AG04450 (cell line): ENCODE measurements at regions not wholly inside any gene's neighbourhood (a gene's known extent, or its start where the extent isn't known, plus 50 kb on each side); places are given as distances from the start of the nearest gene placed in this dataset.

Source experiments
- CTCF ChIA-PET: fragments of 300-600, 350-600 bp; formaldehyde crosslinking; extraction: SDS; loops from one replicate; lab custom pipeline; 2022; ENCODE audit warnings: antibody characterized with exemption, inconsistent platforms; lab: Charles Lee
- POLR2A ChIA-PET: fragments of 350-600 bp; formaldehyde crosslinking; extraction: SDS; loops from one replicate; lab custom pipeline; 2021; ENCODE audit warnings: antibody characterized with exemption, inconsistent platforms; lab: Yijun Ruan, JAX
- DNase-seq: peaks from one replicate; pipeline ENCODE4 v3.0.0-alpha.2; 2011; ENCODE audit warnings: low read depth, low spot score
- H3K27ac ChIP-seq: one replicate; pipeline ENCODE4 v1.5.1; 2012; ENCODE audit warnings: low read depth, low read length, control low read depth
- H3K27me3 ChIP-seq: one replicate; pipeline ENCODE4 v1.6.0; 2012; ENCODE audit warnings: low read length; ENCODE audit not compliant: control insufficient read depth, insufficient read depth
- H3K4me3 ChIP-seq: 2 replicates; pipeline ENCODE4 v1.5.1; 2011; ENCODE audit warnings: mild to moderate bottlenecking, low read depth, low read length, control low read depth
- H3K9me3 ChIP-seq: 2 replicates; pipeline ENCODE4 v1.5.1; 2012; ENCODE audit warnings: low read length; ENCODE audit not compliant: control insufficient read depth, insufficient read depth
- TF ChIP-seq, protein P1 (sequence below): IDR thresholded peaks from 2 replicates; pipeline ENCODE4 v1.5.1; 2011; ENCODE audit warnings: low read depth, low read length, control low read depth, inconsistent platforms

DNA sequence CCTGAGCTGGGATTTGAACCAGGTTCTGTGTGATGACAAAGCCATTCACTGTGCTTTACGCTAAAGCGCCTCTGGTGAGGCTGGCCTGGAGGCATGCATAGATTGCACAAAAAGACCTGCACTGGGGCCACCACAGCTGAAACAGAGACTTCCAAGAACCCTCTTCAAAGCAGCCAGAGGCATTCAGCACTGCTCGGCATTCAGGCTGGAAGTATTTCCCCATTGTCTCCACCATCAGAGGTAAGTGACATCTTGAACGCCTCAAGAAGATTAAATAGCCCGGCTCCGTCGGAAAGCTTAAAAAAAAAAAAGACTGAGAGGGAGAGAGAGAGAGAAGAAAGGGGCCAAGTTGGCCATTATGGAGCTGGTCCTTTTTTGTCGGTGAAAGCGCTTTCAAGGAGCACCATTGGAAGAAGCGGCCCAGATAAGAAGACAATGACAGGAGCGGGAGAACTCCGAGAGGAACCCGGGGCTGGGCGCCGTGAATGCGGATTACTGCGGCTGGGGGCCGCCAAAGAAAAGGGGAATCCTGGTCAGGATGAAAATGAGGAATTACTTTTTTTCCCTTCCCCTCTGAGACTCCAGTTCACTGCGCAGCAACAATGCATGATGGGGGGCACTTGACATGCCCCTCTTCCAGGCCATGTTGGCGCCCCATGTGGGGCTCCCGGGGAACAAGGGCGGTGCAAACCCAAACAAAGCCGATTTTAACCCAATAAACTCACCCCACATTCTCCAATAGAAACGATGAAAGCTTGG, 228.3 kb downstream of the MYCN start:
- H3K9me3 ChIP-seq = peaks cover 61% of the 10 kb centered on the region
- ChIA-PET POLR2A (no interaction called here), CTCF (interaction anchor here (0.6 kb wide), 1 partner anchor 440 kb away, joined by 4 read pairs; no protein-coding TSS in a partner anchor)
- H3K4me3 ChIP-seq = no peak overlapping the region
- no peaks in the 10 kb centered on the region for H3K27me3 ChIP-seq
- TF ChIP-seq, protein P1, sequence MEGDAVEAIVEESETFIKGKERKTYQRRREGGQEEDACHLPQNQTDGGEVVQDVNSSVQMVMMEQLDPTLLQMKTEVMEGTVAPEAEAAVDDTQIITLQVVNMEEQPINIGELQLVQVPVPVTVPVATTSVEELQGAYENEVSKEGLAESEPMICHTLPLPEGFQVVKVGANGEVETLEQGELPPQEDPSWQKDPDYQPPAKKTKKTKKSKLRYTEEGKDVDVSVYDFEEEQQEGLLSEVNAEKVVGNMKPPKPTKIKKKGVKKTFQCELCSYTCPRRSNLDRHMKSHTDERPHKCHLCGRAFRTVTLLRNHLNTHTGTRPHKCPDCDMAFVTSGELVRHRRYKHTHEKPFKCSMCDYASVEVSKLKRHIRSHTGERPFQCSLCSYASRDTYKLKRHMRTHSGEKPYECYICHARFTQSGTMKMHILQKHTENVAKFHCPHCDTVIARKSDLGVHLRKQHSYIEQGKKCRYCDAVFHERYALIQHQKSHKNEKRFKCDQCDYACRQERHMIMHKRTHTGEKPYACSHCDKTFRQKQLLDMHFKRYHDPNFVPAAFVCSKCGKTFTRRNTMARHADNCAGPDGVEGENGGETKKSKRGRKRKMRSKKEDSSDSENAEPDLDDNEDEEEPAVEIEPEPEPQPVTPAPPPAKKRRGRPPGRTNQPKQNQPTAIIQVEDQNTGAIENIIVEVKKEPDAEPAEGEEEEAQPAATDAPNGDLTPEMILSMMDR = no peak
- no peak for DNase-seq
- H3K27ac ChIP-seq = no peak overlapping the region

DNA sequence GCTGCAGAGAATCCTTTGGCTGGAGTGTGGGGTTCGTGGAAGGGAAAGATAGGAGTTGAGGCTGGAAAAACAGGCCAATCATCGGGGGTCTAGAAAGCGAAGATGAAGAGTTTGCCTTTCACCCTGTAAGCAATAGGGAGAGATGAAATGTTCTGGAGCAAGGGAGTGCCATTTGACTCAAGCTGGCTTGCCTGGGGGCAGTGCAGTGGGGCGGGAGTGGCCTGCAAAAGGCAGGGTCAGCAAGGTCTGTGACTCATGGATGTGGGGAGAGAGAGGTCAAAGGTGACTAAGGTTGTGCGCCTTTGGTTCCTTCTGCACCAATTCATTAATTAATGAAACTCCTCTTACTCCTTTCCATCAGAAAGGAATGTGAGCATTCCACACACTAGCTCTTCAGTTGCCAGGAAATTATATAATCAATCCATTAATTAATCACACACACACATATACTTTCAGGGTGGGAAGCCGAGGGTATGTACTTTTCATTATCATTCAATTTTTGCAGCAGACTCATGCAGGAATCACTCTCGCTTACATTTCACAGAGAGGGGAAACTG, 227.6 kb downstream of the MYCN start:
- POLR2A ChIA-PET = no interaction called here
- no peaks in the 10 kb centered on the region for H3K27me3 ChIP-seq
- H3K9me3 ChIP-seq = peaks cover 65% of the 10 kb centered on the region
- CTCF ChIA-PET = interaction anchor here (0.6 kb wide), 1 partner anchor 441 kb away, joined by 4 read pairs; no protein-coding TSS in a partner anchor
- no peak for DNase-seq
- no peak overlapping the region for H3K4me3 ChIP-seq
- no peak overlapping the region for H3K27ac ChIP-seq
- TF ChIP-seq, protein P1 = no peak

DNA sequence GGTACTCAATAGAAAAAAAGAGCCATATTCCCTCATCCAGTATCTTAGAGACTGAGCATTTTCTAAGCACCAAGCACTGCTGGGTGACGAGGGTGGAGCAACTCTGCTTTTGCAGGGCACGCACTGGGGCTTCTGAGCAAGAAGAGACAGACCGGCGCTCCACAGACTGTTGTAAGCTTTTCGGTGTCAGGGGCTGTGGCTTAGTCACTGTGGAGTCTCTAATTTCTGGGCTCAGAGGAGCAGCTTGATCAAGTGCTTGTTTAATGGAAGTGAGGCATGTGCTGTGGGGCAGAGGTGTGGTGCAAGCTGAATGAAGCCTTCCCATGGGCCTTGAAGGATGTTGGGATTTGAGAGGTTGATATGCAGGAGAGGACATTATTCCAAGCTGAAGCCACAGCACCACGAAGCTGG, 227.1 kb downstream of the MYCN start:
- no peaks in the 10 kb centered on the region for H3K27me3 ChIP-seq
- H3K27ac ChIP-seq = no peak overlapping the region
- no peak overlapping the region for H3K4me3 ChIP-seq
- DNase-seq = no peak
- ChIA-PET POLR2A (no interaction called here), CTCF (no interaction called here)
- TF ChIP-seq, protein P1 = no peak
- H3K9me3 ChIP-seq = peaks cover 62% of the 10 kb centered on the region

DNA sequence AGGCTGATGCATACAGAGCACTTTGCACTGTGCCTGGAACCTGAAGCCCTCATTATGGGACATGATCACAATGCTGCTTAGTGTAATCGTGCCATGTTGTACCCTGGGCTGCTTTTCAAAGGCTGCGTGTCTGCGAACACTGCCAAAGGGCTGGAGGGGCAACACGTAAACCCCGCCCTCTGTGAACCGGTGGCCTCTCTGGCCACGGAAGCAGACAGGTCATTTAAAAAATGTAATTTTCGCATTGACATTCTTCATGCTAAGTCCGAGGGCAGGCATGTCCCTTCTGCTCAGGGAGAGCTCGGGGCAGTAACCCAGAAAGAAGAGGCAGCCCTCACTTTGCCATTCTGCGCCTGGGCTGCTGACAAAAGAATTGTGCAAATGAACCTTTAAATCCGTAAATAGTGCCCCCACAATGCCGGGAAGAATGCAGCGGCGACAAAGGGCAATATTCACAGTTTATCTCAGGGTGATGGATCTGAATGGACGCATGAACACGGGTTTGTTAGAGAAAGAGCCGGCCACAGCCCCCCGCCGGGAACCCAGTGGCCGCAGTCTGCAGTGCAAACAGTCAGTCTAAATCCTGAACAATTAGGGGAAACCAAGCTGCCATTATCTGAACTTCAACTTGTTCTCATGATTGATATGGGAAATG, 226.1 kb downstream of the MYCN start:
- H3K4me3 ChIP-seq = no peak overlapping the region
- CTCF ChIA-PET = no interaction called here
- H3K9me3 ChIP-seq = peaks cover 67% of the 10 kb centered on the region

More for the DNA sequence above, 226.1 kb downstream of the MYCN start:
- POLR2A ChIA-PET = no interaction called here
- no peaks in the 10 kb centered on the region for H3K27me3 ChIP-seq
- TF ChIP-seq, protein P1 = no peak
- no peak for DNase-seq
- H3K27ac ChIP-seq = no peak overlapping the region
